Loucy (cell line): ENCODE measurements at regions not wholly inside any gene's neighbourhood (a gene's known extent, or its start where the extent isn't known, plus 50 kb on each side); places are given as distances from the start of the nearest gene placed in this dataset.

ENCODE experiments used
- EZH2phosphoT487 ChIP-seq: fragments of 200-600 bp; IDR thresholded peaks from 2 replicates; pipeline ENCODE4 v1.6.1; 2018; ENCODE audit warnings: antibody characterized with exemption, mild to moderate bottlenecking, moderate library complexity, borderline replicate concordance
- TF ChIP-seq, protein P1 (sequence below): fragments of 200-600 bp; sonication (generic); conservative IDR thresholded peaks from 2 replicates; pipeline ENCODE4 v1.5.1; 2014; ENCODE audit warnings: mild to moderate bottlenecking, antibody characterized with exemption, low read length

- TF ChIP-seq, protein P1, sequence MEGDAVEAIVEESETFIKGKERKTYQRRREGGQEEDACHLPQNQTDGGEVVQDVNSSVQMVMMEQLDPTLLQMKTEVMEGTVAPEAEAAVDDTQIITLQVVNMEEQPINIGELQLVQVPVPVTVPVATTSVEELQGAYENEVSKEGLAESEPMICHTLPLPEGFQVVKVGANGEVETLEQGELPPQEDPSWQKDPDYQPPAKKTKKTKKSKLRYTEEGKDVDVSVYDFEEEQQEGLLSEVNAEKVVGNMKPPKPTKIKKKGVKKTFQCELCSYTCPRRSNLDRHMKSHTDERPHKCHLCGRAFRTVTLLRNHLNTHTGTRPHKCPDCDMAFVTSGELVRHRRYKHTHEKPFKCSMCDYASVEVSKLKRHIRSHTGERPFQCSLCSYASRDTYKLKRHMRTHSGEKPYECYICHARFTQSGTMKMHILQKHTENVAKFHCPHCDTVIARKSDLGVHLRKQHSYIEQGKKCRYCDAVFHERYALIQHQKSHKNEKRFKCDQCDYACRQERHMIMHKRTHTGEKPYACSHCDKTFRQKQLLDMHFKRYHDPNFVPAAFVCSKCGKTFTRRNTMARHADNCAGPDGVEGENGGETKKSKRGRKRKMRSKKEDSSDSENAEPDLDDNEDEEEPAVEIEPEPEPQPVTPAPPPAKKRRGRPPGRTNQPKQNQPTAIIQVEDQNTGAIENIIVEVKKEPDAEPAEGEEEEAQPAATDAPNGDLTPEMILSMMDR: no peak
- no peak for TF ChIP-seq EZH2phosphoT487
Observed at GRCh38 chr2:217462121-217462520, 540.7 kb downstream of the TNS1 start.
